Neural cell (in vitro differentiated cells): ENCODE measurements at regions not wholly inside any gene's neighbourhood (a gene's known extent, or its start where the extent isn't known, plus 50 kb on each side); places are given as distances from the start of the nearest gene placed in this dataset.
"Not testable (repeated sequence)": the region's sequence is repeated elsewhere in the genome, so short reads cannot be mapped to it uniquely, and the experiment has no call there.

Experiments used
- EZH2 ChIP-seq: fragments of 200-600, 300-800 bp; shearing (Covaris generic), sonication (generic); IDR thresholded peaks from 2 replicates; pipeline ENCODE4 v1.6.1; 2014; ENCODE audit warnings: antibody characterized with exemption, low read length, borderline replicate concordance, mild to moderate bottlenecking; ENCODE audit not compliant: insufficient read depth, poor library complexity, severe bottlenecking
- POLR2AphosphoS5 ChIP-seq: IDR thresholded peaks from 2 replicates; pipeline ENCODE4 v1.6.1; 2012
- TF ChIP-seq, protein P1 (sequence below): fragments of 450-650 bp; IDR thresholded peaks from 2 replicates; pipeline ENCODE4 v1.5.1; 2014; ENCODE audit warnings: antibody characterized with exemption, mild to moderate bottlenecking, moderate library complexity; ENCODE audit not compliant: poor library complexity, severe bottlenecking
- TF ChIP-seq, protein P2 (sequence below): IDR thresholded peaks from 2 replicates; pipeline ENCODE4 v1.6.1; 2012; ENCODE audit warnings: borderline replicate concordance

DNA sequence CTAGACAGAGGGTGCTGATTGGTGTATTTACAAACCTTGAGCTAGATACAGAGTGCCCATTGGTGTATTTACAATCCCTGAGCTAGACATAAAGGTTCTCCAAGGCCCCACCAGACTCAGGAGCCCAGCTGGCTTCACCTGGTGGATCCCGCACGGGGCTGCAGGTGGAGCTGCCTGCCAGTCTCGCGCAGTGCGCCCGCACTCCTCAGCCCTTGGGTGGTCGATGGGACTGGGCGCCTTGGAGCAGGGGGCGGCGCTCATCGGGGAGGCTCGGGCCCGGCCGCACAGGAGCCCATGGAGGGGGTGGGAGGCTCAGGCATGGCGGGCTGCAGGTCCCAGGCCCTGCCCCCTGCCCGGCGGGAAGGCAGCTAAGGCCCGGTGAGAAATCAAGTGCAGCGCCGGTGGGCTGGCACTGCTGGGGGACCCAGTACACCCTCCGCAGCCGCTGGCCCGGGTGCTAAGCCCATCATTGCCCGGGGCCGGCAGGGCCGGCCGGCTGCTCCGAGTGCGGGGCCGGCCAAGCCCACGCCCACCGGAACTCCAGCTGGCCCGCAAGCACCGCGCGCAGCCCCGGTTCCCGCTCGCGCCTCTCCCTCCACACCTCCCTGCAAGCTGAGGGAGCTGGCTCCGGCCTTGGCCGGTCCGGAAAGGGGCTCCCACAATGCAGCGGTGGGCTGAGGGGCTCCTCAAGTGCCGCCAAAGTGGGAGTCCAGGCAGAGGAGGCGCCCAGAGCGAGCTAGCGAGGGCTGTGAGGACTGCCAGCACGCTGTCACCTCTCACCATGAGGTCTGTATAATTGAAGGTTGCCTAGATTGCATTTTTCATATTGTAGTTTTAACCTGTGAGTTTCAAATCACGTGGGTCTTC, 765.4 kb downstream of the TAF11L14 start:
- TF ChIP-seq, protein P1, sequence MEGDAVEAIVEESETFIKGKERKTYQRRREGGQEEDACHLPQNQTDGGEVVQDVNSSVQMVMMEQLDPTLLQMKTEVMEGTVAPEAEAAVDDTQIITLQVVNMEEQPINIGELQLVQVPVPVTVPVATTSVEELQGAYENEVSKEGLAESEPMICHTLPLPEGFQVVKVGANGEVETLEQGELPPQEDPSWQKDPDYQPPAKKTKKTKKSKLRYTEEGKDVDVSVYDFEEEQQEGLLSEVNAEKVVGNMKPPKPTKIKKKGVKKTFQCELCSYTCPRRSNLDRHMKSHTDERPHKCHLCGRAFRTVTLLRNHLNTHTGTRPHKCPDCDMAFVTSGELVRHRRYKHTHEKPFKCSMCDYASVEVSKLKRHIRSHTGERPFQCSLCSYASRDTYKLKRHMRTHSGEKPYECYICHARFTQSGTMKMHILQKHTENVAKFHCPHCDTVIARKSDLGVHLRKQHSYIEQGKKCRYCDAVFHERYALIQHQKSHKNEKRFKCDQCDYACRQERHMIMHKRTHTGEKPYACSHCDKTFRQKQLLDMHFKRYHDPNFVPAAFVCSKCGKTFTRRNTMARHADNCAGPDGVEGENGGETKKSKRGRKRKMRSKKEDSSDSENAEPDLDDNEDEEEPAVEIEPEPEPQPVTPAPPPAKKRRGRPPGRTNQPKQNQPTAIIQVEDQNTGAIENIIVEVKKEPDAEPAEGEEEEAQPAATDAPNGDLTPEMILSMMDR: not testable (repeated sequence)
- TF ChIP-seq POLR2AphosphoS5, EZH2: not testable (repeated sequence)
- TF ChIP-seq, protein P2, sequence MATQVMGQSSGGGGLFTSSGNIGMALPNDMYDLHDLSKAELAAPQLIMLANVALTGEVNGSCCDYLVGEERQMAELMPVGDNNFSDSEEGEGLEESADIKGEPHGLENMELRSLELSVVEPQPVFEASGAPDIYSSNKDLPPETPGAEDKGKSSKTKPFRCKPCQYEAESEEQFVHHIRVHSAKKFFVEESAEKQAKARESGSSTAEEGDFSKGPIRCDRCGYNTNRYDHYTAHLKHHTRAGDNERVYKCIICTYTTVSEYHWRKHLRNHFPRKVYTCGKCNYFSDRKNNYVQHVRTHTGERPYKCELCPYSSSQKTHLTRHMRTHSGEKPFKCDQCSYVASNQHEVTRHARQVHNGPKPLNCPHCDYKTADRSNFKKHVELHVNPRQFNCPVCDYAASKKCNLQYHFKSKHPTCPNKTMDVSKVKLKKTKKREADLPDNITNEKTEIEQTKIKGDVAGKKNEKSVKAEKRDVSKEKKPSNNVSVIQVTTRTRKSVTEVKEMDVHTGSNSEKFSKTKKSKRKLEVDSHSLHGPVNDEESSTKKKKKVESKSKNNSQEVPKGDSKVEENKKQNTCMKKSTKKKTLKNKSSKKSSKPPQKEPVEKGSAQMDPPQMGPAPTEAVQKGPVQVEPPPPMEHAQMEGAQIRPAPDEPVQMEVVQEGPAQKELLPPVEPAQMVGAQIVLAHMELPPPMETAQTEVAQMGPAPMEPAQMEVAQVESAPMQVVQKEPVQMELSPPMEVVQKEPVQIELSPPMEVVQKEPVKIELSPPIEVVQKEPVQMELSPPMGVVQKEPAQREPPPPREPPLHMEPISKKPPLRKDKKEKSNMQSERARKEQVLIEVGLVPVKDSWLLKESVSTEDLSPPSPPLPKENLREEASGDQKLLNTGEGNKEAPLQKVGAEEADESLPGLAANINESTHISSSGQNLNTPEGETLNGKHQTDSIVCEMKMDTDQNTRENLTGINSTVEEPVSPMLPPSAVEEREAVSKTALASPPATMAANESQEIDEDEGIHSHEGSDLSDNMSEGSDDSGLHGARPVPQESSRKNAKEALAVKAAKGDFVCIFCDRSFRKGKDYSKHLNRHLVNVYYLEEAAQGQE: not testable (repeated sequence)
